ENCODE measurements at regions not wholly inside any gene's neighbourhood (a gene's known extent, or its start where the extent isn't known, plus 50 kb on each side); places are given as distances from the start of the nearest gene placed in this dataset.

DNA sequence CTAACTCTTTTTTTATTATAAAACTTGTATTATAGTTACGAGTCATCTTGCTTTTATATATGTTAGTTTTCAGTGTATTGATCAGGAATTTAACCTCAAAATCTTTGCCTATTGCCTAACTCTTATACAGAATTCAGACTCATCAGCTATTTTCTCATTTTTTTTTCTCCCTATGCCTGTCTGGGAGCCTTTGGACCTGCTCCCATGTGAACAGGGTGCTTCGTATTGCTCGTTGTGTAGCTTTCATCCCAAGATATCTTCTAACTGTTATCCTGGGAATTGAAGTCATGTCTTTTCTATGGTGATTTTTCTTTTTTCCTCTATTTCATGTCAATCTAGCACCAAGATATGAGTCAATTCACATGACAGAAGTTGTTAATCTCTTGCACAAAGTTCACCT is 814.0 kb downstream of the SLC4A3 start:
- TF ChIP-seq, protein P1, sequence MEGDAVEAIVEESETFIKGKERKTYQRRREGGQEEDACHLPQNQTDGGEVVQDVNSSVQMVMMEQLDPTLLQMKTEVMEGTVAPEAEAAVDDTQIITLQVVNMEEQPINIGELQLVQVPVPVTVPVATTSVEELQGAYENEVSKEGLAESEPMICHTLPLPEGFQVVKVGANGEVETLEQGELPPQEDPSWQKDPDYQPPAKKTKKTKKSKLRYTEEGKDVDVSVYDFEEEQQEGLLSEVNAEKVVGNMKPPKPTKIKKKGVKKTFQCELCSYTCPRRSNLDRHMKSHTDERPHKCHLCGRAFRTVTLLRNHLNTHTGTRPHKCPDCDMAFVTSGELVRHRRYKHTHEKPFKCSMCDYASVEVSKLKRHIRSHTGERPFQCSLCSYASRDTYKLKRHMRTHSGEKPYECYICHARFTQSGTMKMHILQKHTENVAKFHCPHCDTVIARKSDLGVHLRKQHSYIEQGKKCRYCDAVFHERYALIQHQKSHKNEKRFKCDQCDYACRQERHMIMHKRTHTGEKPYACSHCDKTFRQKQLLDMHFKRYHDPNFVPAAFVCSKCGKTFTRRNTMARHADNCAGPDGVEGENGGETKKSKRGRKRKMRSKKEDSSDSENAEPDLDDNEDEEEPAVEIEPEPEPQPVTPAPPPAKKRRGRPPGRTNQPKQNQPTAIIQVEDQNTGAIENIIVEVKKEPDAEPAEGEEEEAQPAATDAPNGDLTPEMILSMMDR (IDR thresholded peaks at IDR 0.05) = no peak
- no peak for TF ChIP-seq POLR2A (IDR thresholded peaks at IDR 0.05)

Data from thyroid gland (tissue), 4 donors.